HCT116 (cell line): ENCODE measurements at regions not wholly inside any gene's neighbourhood (a gene's known extent, or its start where the extent isn't known, plus 50 kb on each side); places are given as distances from the start of the nearest gene placed in this dataset.

ENCODE experiments used
- ATAC-seq: fragments of 200-7000 bp; cut with Tn5 transposase; 2 replicates; pipeline ENCODE4 v1.9.1; 2020; ENCODE audit warnings: mild to moderate bottlenecking, moderate library complexity
- BruUV-seq: library from RNA; stranded (reverse); fragments of 400-500 nt; replicated peaks from 2 replicates; lab custom pipeline; 2021; lab: Mats Ljungman, UMichigan
- CTCF ChIA-PET: fragments of 300-600 bp; sonication (Branson Sonifier 250); formaldehyde crosslinking; loops from one replicate; lab custom pipeline; 2021; ENCODE audit warnings: antibody characterized with exemption; lab: Charles Lee
- POLR2A ChIA-PET: fragments of 300-600, 350-600 bp; sonication (Branson Sonifier 250); formaldehyde crosslinking; loops from one replicate; lab custom pipeline; 2021; ENCODE audit warnings: antibody characterized with exemption; lab: Charles Lee
- RAD21 ChIA-PET, 2 experiments: fragments of 300-600 bp; sonication (Branson Sonifier 250); formaldehyde crosslinking; loops; one replicate each; lab custom pipeline; 2023; ENCODE audit warnings: low total read pairs in 2 of 2; ENCODE audit not compliant: uncharacterized antibody in 2 of 2, unreplicated experiment in 2 of 2, low non-redundant PET in 1 of 2; lab: Charles Lee
- DNase-seq: peaks from one replicate; pipeline ENCODE4 v3.0.0-alpha.2; 2010; ENCODE audit warnings: low read depth, low spot score
- H2AFZ ChIP-seq: fragments of 200-600 bp; shearing (Covaris generic), sonication (generic); 2 replicates; pipeline ENCODE4 v1.6.1; 2017; ENCODE audit warnings: low read depth, mixed run types, mixed read lengths, antibody characterized with exemption, low read length; ENCODE audit not compliant: poor library complexity, severe bottlenecking
- H3K27ac ChIP-seq: 2 replicates; pipeline ENCODE4 v1.5.1; 2012; ENCODE audit warnings: low read depth, low read length
- H3K27me3 ChIP-seq: fragments of 200-600 bp; sonication (generic); 2 replicates; pipeline ENCODE4 v1.6.1; 2016; ENCODE audit warnings: mixed run types, low read length, mixed read lengths; ENCODE audit not compliant: insufficient read depth
- H3K36me3 ChIP-seq, 2 experiments: fragments of 200-500 bp in 1 of 2; fragments of 200-600 bp in 1 of 2; sonication (Bioruptor generic) in 1 of 2; sonication (generic) in 1 of 2; 2 replicates each; pipeline versions ENCODE4 v1.5.1 to v1.6.1; 2014 to 2016; ENCODE audit warnings: low read length in 2 of 2, inconsistent platforms in 1 of 2, mixed read lengths in 1 of 2, mixed run types in 1 of 2; ENCODE audit not compliant: insufficient read depth in 2 of 2, control insufficient read depth in 1 of 2
- H3K4me1 ChIP-seq, 2 experiments: fragments of 200-600 bp in 1 of 2; sonication (generic) in 1 of 2; 2 replicates each; pipeline versions ENCODE4 v1.5.1 to v1.6.1; 2012 to 2017; ENCODE audit warnings: low read length in 2 of 2, inconsistent platforms in 1 of 2, mild to moderate bottlenecking in 1 of 2, mixed read lengths in 1 of 2, mixed run types in 1 of 2, moderate library complexity in 1 of 2; ENCODE audit not compliant: insufficient read depth in 2 of 2, control insufficient read depth in 1 of 2
- H3K4me2 ChIP-seq: fragments of 200-600 bp; sonication (generic); 2 replicates; pipeline ENCODE4 v1.6.1; 2017; ENCODE audit warnings: mixed run types, low read length, mixed read lengths
- H3K4me3 ChIP-seq, 2 experiments: fragments of 200-600 bp in 1 of 2; sonication (generic) in 1 of 2; replicated peaks in 1 of 2; 2 replicates each; pipeline ENCODE4 v1.5.1; 2011 to 2016; ENCODE audit warnings: low read length in 2 of 2, control low read depth in 1 of 2, low read depth in 1 of 2, mild to moderate bottlenecking in 1 of 2, mixed read lengths in 1 of 2, mixed run types in 1 of 2
- H3K79me2 ChIP-seq: fragments of 200-600 bp; sonication (generic); 2 replicates; pipeline ENCODE4 v1.6.1; 2017; ENCODE audit warnings: mild to moderate bottlenecking, mixed run types, low read length, moderate library complexity, mixed read lengths; ENCODE audit not compliant: insufficient read depth
- H3K9ac ChIP-seq: fragments of 200-600 bp; sonication (generic); 2 replicates; pipeline ENCODE4 v1.6.1; 2016; ENCODE audit warnings: low read length, mixed read lengths
- H3K9me2 ChIP-seq: fragments of 200-600 bp; sonication (generic), shearing (Covaris generic); 2 replicates; pipeline ENCODE4 v1.6.1; 2017; ENCODE audit warnings: mixed run types, mild to moderate bottlenecking, moderate library complexity; ENCODE audit not compliant: insufficient read depth
- H3K9me3 ChIP-seq, 2 experiments: fragments of 200-500 bp in 1 of 2; fragments of 200-600 bp in 1 of 2; sonication (Bioruptor generic) in 1 of 2; sonication (generic) in 1 of 2; 2 replicates each; pipeline ENCODE4 v1.6.1; 2014 to 2017; ENCODE audit warnings: low read length in 2 of 2, mixed read lengths in 2 of 2, inconsistent platforms in 1 of 2, low read depth in 1 of 2, mild to moderate bottlenecking in 1 of 2, mixed run types in 1 of 2, moderate library complexity in 1 of 2; ENCODE audit not compliant: control insufficient read depth in 1 of 2, insufficient read depth in 1 of 2
- H4K20me1 ChIP-seq: fragments of 200-600 bp; sonication (generic), shearing (Covaris generic); 2 replicates; pipeline ENCODE4 v1.6.1; 2017; ENCODE audit warnings: mixed run types, mild to moderate bottlenecking, moderate library complexity; ENCODE audit not compliant: insufficient read depth
- CTCF ChIP-seq, 3 experiments: fragments of 200-600 bp in 1 of 3; sonication (generic) in 1 of 3; IDR thresholded peaks in 2 of 3; conservative IDR thresholded peaks in 1 of 3; 2 replicates each; pipeline ENCODE4 v1.5.1; 2012 to 2017; ENCODE audit warnings: low read depth in 2 of 3, low read length in 2 of 3, antibody characterized with exemption in 1 of 3, borderline replicate concordance in 1 of 3, control low read depth in 1 of 3, mild to moderate bottlenecking in 1 of 3, mixed read lengths in 1 of 3, mixed run types in 1 of 3, moderate library complexity in 1 of 3; ENCODE audit not compliant: insufficient read depth in 1 of 3
- EGR1 ChIP-seq: IDR thresholded peaks from 2 replicates; pipeline ENCODE4 v1.6.1; 2012; ENCODE audit warnings: low read depth
- EZH2 ChIP-seq: fragments of 200-600 bp; sonication (generic); IDR thresholded peaks from 2 replicates; pipeline ENCODE4 v1.6.1; 2017; ENCODE audit warnings: antibody characterized with exemption, mixed run types
- EZH2phosphoT487 ChIP-seq: fragments of 200-600 bp; IDR thresholded peaks from 2 replicates; pipeline ENCODE4 v1.6.1; 2018; ENCODE audit warnings: antibody characterized with exemption, borderline replicate concordance
- FOSL1 ChIP-seq: IDR thresholded peaks from 2 replicates; pipeline ENCODE4 v1.6.1; 2012; ENCODE audit warnings: low read depth
- MAX ChIP-seq: IDR thresholded peaks from 2 replicates; pipeline ENCODE4 v1.6.1; 2012
- RAD21 ChIP-seq: IDR thresholded peaks from 2 replicates; pipeline ENCODE4 v1.6.1; 2012; ENCODE audit warnings: low read depth, mild to moderate bottlenecking
- REST ChIP-seq: IDR thresholded peaks from 2 replicates; pipeline ENCODE4 v1.6.1; 2012; ENCODE audit warnings: low read depth
- SIN3A ChIP-seq: IDR thresholded peaks from 2 replicates; pipeline ENCODE4 v1.6.1; 2012; ENCODE audit warnings: low read depth
- SRF ChIP-seq: IDR thresholded peaks from 2 replicates; pipeline ENCODE4 v1.6.1; 2012; ENCODE audit warnings: low read depth
- YY1 ChIP-seq: IDR thresholded peaks from 2 replicates; pipeline ENCODE4 v1.6.1; 2011; ENCODE audit warnings: low read length, low read depth, moderate library complexity, mild to moderate bottlenecking; ENCODE audit not compliant: insufficient replicate concordance; ENCODE audit errors: extremely low read depth
- ZBTB33 ChIP-seq: IDR thresholded peaks from 2 replicates; pipeline ENCODE4 v1.6.1; 2011; ENCODE audit warnings: mild to moderate bottlenecking, low read length, moderate library complexity; ENCODE audit not compliant: insufficient replicate concordance; ENCODE audit errors: extremely low read depth
- ZFX ChIP-seq: fragments of 450-650 bp; IDR thresholded peaks from 2 replicates; pipeline ENCODE4 v1.6.1; 2017
- ZNF274 ChIP-seq: fragments of 200-500 bp; sonication (Bioruptor generic); IDR thresholded peaks from 2 replicates; pipeline ENCODE4 v1.6.1; 2014; ENCODE audit warnings: mild to moderate bottlenecking, low read depth, low read length, inconsistent platforms
- intact Hi-C: fragments of 100-400 bp; cut with micrococcal nuclease; formaldehyde crosslinking; loops from 2 replicates; pipeline ENCODE4 v1.10.0; 2022

GRCh38 chr18:40860189-40860588 is 1094.8 kb upstream of the PIK3C3 start:
- no peak overlapping the region for H3K4me2 ChIP-seq
- H3K27ac ChIP-seq = no peak overlapping the region
- intact Hi-C loops = no loop called here
- H3K9me3 ChIP-seq = peaks cover 12 to 31% of the 10 kb centered on the region in 2 experiments; a peak in 2 of 4 replicates
- DNase-seq (no peak), ATAC-seq (no peak)
- no peak overlapping the region for H3K9ac ChIP-seq
- BruUV-seq = no TSS peak
- H3K4me1 ChIP-seq = no peaks in the 10 kb centered on the region
- no peaks in the 10 kb centered on the region for H3K9me2 ChIP-seq
- CTCF ChIA-PET = no interaction called here
- H4K20me1 ChIP-seq = no peaks in the 10 kb centered on the region
- no peak overlapping the region for H2AFZ ChIP-seq
- H3K27me3 ChIP-seq = no peaks in the 10 kb centered on the region
- TF ChIP-seq YY1 = no peak
- no peak for TF ChIP-seq CTCF (IDR thresholded peaks at IDR 0.05 in 2 of 3, conservative IDR thresholded peaks at IDR 0.05 in 1 of 3; ENCODE audit: borderline replicate concordance in 1 of 3, insufficient read depth in 1 of 3, low read depth in 2 of 3, low read length in 2 of 3)
- TF ChIP-seq EGR1 = no peak
- TF ChIP-seq EZH2 = no peak
- no peak for TF ChIP-seq FOSL1
- TF ChIP-seq ZFX = no peak
- TF ChIP-seq SRF = no peak
- TF ChIP-seq EZH2phosphoT487 = no peak
- no peak for TF ChIP-seq SIN3A
- no peak for TF ChIP-seq RAD21
- H3K36me3 ChIP-seq = no peaks in the 10 kb centered on the region
- RAD21 ChIA-PET = no interaction called here
- POLR2A ChIA-PET = no interaction called here
- H3K79me2 ChIP-seq = no peaks in the 10 kb centered on the region
- no peak overlapping the region for H3K4me3 ChIP-seq

GRCh38 chr18:40855661-40856060 is 1099.4 kb upstream of the PIK3C3 start:
- H3K4me1 ChIP-seq = no peaks in the 10 kb centered on the region
- no peaks in the 10 kb centered on the region for H3K9me2 ChIP-seq
- ChIA-PET POLR2A (no interaction called here), CTCF (no interaction called here), RAD21 (no interaction called here)
- H3K79me2 ChIP-seq = no peaks in the 10 kb centered on the region
- no peaks in the 10 kb centered on the region for H3K27me3 ChIP-seq
- H3K9ac ChIP-seq = no peak overlapping the region
- DNase-seq (no peak), ATAC-seq (no peak)
- no TSS peak for BruUV-seq
- intact Hi-C loops = no loop called here
- H3K27ac ChIP-seq = no peak overlapping the region
- H3K4me3 ChIP-seq = no peak overlapping the region
- H3K36me3 ChIP-seq = no peaks in the 10 kb centered on the region
- H3K4me2 ChIP-seq = no peak overlapping the region
- no peak overlapping the region for H2AFZ ChIP-seq
- H4K20me1 ChIP-seq = no peaks in the 10 kb centered on the region
- peaks cover 23 to 36% of the 10 kb centered on the region in 2 experiments; a peak in 2 of 4 replicates for H3K9me3 ChIP-seq
- TF ChIP-seq REST (no peak), SIN3A (no peak), MAX (no peak), EZH2 (no peak), ZNF274 (no peak), ZBTB33 (no peak)
